ENCODE measurements at regions not wholly inside any gene's neighbourhood (a gene's known extent, or its start where the extent isn't known, plus 50 kb on each side); places are given as distances from the start of the nearest gene placed in this dataset.

- peaks cover 17% of the 10 kb centered on the region for H3K9me3 Mint-ChIP-seq
- H3K9me2 ChIP-seq (ENCODE audit: insufficient read depth), result no peaks in the 10 kb centered on the region
- no peaks in the 10 kb centered on the region for H3K27me3 Mint-ChIP-seq (ENCODE audit: insufficient read depth, low read depth, poor library complexity)
- H3K36me3 ChIP-seq (ENCODE audit: insufficient read depth), result no peaks in the 10 kb centered on the region
- no peaks in the 10 kb centered on the region for H4K20me1 ChIP-seq (replicated peaks; ENCODE audit: insufficient read depth)
- H3F3A ChIP-seq (replicated peaks; ENCODE audit: low read depth), result no peaks in the 10 kb centered on the region
- TF ChIP-seq EZH2phosphoT487 (IDR thresholded peaks at IDR 0.05; ENCODE audit: unreplicated experiment), result no peak
- no peak for TF ChIP-seq REST (IDR thresholded peaks at IDR 0.05; ENCODE audit: unreplicated experiment)
- no peak for TF ChIP-seq ETS1 (IDR thresholded peaks at IDR 0.05)
- no peak for TF ChIP-seq ZNF331 (CRISPR knock-in tag; IDR thresholded peaks at IDR 0.05; ENCODE audit: low read depth)
- TF ChIP-seq CTCF (conservative IDR thresholded peaks at IDR 0.05; ENCODE audit: low read depth in 2 of 2), result no peak
- no peak for TF ChIP-seq EZH2 (IDR thresholded peaks at IDR 0.05; ENCODE audit: low read depth, unreplicated experiment)
- TF ChIP-seq NANOG (IDR thresholded peaks at IDR 0.05; ENCODE audit: borderline replicate concordance), result no peak
- no peak for TF ChIP-seq ZNF462 (CRISPR knock-in tag; IDR thresholded peaks at IDR 0.05)
- no peak for TF ChIP-seq JUNB (IDR thresholded peaks at IDR 0.05; ENCODE audit: unreplicated experiment)
- TF ChIP-seq ZNF114 (CRISPR knock-in tag; IDR thresholded peaks at IDR 0.05), result no peak
- no peak for TF ChIP-seq POLR2AphosphoS5 (IDR thresholded peaks at IDR 0.05; ENCODE audit: low read depth)
- no peak for TF ChIP-seq STAT1 (IDR thresholded peaks at IDR 0.05; ENCODE audit: unreplicated experiment)
- TF ChIP-seq CREB1 (CRISPR knock-in tag; IDR thresholded peaks at IDR 0.05; ENCODE audit: low read depth), result no peak
- no peaks in the 10 kb centered on the region for H3K79me2 ChIP-seq (replicated peaks; ENCODE audit: insufficient read depth)
- no peak overlapping the region for H3K4me2 ChIP-seq
- ATAC-seq (no peak), DNase-seq (ENCODE audit: low spot score) (no peak)
- peak overlapping the region; percentile 71 for H3K27ac Mint-ChIP-seq
- H3K36me3 Mint-ChIP-seq (ENCODE audit: low read depth), result peaks cover 22% of the 10 kb centered on the region; the same call in 2 of the 3 replicates
- peaks cover 21% of the 10 kb centered on the region for H3K4me1 ChIP-seq (ENCODE audit: insufficient read depth)
- no peak overlapping the region for H3K27ac ChIP-seq (ENCODE audit: low read depth)
- H3K4me1 Mint-ChIP-seq, result peaks cover 14% of the 10 kb centered on the region
- no peak overlapping the region for H3K4me3 ChIP-seq
- no peaks in the 10 kb centered on the region for H3K27me3 ChIP-seq (ENCODE audit: insufficient read depth)
- H3K4me3 Mint-ChIP-seq, result no peak overlapping the region
- H2AFZ ChIP-seq, result peak overlapping the region; percentile 52; the same call in 1 of the 2 replicates
These were observed 138.6 kb downstream of the ARL4A start for GRCh38 chr7:12826079-12826478.

All from GM23338 (cell line).